ENCODE measurements at regions not wholly inside any gene's neighbourhood (a gene's known extent, or its start where the extent isn't known, plus 50 kb on each side); places are given as distances from the start of the nearest gene placed in this dataset.

DNA sequence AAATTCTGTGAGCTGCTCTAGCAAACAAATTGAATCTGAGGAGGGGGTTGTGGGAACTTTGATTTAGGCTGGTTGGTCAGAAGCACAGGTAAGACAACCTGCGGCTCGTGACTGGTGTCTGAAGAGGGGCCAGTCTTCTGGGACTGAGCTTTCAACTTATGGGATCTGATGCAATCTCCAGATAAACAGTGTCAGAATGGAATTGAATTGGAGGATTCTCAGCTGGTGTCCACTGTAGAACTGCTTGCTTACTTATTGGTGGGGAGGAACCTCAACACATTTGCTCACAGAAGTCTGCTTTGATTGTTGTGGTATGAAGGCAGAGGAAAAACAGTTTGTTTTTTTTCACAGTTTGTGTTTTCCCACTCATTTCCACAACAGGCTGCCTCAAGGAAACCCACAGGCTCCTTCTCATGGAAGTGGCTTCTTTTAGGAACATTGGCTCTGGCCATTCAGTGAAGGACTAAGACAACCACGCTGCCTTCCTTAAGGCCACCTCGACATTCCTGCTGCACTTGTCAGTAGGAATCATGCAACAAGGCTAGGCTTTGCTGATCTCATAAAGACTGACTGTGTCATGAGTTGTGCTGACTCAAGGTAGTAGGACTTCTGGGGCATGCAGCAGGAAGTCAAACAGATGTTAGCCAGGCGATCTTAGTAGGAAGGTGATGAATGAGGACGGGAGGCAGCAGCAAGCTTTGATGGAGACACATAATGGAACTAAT, 104.7 kb downstream of the TSN start:
- no peak for DNase-seq (ENCODE audit: low read depth in 2 of 3, low spot score in 2 of 3)

DNA sequence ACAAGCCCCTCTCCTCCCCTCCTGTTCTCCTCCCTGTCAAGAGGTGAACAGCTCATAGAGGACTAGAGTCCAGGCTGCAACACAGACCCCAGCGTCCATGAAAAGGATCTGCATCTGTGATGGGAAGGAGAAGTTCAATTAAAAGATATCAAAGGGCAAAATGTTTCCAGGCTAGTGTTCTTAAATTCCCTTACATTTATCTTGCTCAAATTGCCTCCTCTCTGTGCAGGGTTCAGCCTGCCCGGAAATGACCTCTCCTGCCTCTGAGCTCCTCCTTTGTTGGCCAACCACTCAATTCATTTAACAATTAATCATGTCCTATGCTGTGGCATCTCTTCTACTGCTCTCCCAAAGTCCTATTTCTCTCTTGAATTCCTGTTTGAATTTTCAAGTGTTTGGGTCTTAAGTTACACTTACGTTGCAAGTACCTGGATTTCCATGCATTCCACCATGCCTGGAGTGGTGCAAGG, 105.3 kb downstream of the TSN start:
- DNase-seq (ENCODE audit: low read depth in 2 of 3, low spot score in 2 of 3): no peak

DNA sequence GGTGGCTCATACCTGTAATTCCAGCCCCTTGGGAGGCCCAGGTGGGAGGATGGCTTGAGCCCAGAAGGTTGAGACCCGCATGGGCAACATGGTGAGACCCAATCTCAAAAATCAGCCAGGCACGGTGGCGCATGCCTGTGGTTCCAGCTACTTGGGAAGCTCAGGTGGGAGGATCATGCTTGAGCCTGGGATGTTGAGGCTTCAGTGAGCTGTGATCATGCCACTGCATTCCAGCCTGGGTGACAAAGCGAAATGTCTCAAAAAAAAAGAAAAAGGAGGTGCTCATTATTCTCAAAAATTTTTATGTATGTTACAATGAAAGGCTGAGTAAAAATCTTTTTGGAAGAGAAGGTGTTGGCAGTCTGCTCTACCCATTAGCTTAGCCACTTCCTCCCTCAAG, 106.8 kb downstream of the TSN start:
- DNase-seq (ENCODE audit: low read depth in 2 of 3, low spot score in 2 of 3): no peak

DNA sequence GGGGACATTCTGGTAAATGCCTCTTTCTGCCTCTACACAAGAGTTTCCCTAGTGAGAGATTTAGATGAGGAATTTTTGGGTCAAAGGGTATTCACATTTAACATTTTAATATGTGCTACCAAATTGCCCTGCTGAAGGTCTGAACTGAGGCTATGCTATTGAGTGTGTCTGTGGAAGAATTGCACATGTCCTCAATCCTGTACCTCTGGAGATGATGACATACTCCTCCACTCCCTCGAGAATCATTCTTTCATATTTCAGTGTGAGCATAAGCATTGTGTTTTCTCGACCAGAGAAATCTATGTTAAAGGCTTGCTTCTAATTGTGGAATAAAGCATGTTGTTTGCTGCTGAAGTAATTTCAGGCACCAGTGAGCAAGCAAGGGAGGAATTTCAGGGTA, 110.5 kb downstream of the TSN start:
- DNase-seq (ENCODE audit: low read depth in 2 of 3, low spot score in 2 of 3): no peak

DNA sequence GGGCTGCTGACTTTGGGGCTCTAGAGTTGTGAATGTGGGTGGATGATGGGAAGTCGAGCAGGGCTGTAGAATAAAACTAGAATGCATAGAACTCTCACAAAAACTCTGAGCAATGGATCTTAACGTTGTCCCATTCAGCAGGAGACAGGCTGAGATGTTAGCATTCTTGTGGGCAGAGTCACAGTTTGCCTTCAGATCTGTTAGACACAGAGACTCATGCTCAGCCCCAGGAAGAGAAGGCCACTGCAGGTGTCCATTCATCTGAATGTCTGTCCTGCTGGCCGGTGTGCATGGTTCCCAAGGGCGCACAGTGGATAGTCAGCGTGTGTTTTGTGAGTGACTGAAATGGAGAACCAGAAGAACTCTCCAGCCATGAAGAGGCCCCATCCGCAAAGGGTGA, 111.3 kb downstream of the TSN start:
- no peak for DNase-seq (ENCODE audit: low read depth in 2 of 3, low spot score in 2 of 3)

DNA sequence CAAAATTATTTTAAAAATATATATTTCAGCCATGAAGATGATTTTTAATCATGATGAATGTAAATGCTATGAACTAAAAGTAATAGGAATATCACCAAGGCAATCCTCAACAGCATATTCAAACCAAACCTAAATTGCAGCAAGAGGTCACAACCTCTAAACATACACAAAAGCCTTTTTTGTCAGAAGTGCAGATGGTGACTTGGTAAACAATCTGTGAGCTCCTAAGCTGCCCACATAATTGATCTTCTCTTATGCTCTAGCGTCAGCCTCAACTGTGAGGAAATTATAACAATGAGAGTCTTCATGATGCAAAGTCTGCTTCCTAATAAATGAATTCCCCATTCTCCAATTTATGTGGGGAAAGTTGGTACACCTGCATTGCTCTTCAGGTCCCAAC, 113.2 kb downstream of the TSN start:
- DNase-seq (ENCODE audit: low read depth in 2 of 3, low spot score in 2 of 3): no peak

DNA sequence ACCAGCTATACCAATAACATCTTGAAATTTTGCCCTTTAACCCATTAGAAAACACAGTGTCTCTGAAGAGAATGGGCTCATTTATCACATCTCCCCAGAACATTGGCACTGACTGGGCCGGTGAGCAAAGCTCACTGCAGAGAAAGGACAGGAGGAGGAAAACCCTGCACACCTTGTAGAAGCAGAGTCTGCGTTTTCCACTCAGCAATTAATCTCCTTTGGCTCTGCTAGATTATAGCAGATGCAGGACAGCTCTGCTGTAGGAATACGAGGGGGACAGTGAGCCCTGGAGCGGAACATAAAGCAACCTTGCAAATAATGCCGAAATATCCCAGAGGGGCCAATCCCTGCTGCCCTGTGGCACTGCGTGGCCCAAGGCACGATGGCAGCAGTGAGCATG, 113.9 kb downstream of the TSN start:
- DNase-seq (ENCODE audit: low read depth in 2 of 3, low spot score in 2 of 3): no peak

DNA sequence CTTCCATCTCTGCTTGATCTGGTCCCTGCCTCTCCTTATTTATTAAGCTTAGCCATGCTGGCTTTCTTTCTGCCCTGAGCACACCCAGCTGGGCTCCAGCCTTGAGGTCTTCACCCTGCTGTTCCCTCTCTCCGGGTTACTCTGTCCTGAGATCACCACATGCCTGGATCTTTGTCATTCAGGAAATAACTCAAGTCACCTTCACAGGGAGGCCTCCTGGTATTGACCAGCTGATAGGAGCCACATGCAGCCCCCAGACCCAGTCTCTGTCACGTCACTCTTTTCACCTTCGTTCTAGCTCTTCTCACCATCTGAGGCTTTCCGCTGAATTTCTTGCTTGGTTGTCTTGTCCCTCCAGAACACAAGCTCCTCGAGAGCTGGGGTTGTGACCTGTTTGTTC, 114.4 kb downstream of the TSN start:
- no peak for DNase-seq (ENCODE audit: low read depth in 2 of 3, low spot score in 2 of 3)

DNA sequence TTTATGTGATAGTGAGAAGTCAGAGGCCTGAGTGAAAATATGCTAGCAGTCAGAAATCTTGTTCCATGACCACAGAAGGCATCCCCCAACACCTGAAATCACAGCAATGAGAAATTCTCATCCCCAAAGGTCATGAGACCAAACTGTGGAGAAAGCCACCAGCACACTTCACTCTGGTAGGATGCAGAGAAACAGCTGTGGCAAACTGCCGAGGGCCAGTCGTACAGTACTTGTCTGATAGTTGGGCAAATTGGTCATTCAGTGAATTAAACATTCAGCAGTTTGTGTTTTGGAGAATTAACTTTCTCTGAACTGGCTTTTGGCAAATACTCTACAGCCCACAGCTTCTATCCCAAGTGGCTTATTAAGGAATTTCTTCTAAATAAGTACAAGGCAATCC, 117.2 kb downstream of the TSN start:
- DNase-seq (ENCODE audit: low read depth in 2 of 3, low spot score in 2 of 3): no peak

DNA sequence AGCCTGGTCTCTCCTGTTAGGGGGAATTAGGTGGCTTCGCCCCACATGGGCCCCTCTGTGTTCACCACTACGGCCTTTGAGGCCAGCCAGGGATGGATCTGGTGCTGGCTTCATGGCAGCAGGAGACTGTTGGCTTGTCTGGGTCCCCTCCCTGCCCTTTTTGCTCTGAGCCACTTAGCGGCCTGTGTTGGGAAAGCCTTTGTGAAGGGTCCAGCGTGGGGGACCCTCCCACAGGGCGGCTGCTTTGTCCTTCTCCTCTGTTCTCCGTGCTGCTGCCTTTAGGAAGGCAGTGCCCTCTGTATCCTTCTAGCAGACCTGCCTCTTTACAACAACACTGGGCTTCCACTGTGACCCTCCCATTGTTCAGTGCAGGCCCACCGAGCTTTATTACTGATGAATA, 118.4 kb downstream of the TSN start:
- no peak for DNase-seq (ENCODE audit: low read depth in 2 of 3, low spot score in 2 of 3)

DNA sequence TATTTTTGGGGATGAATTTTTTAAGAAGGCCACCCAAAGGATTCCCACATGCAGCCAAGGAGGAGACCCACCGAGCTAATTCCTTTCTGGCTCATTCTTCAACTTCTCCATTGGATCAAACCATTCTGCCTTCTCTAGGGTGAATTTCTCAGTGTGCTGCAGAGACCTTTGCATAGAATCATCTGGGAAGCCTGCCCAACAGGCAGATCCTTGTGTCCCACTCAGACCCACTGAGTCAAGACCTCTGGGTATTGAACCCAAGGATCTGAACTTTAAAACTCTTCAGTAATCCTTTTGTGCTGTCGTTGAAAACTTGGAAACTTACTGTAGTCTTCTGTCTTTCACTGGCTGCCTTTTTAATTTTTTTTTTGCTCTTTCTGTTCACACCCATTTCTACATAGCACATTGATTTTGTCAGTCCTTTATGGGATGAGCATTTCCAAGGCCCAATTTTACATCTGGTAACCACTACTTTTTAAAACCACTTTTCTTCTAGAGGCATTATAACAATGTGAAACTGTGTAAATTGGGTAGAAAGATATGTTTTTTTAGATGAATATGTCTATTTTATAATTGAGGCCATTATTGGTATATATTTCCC, 120.2 kb downstream of the TSN start:
- DNase-seq (ENCODE audit: low read depth in 2 of 3, low spot score in 2 of 3): no peak

DNA sequence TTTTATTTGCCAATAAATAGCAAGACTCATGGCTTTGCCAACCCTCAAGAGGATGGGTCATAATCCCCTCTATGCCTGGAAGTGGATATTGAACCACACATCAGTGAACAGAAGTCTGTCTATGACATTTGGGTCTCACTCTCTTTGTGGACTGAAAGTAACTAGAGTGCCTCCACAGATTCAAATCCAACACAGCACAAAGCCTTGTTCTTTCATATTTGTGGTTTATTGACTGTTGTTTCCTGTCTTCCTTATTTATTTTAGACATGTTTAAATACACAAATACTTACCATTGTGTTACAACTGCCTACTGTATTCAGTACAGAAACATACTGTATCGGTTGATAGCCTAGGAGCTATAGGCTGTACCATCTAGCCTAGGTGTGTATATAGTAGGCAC, 121.9 kb downstream of the TSN start:
- DNase-seq (ENCODE audit: low read depth in 2 of 3, low spot score in 2 of 3): no peak

DNA sequence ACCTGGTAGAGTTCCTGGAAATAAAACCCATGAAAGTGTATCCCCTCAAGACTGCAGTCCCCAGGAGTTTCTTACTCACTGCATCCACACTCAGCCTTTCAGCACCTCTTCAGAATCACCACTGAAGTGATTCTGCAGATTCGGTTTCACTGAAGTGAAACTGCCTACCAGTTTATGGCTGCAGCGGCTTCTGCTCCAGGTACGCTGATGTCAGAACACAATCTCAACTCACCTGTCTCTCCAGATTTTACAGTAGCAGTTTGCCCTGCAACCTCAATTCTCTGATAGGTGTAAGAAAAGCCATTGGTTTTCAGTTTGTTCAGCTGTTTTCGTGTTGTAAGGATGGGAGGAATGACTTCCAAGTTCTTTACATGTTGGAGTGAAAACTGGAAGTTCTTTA, 124.8 kb downstream of the TSN start:
- DNase-seq (ENCODE audit: low read depth in 2 of 3, low spot score in 2 of 3): no peak

DNA sequence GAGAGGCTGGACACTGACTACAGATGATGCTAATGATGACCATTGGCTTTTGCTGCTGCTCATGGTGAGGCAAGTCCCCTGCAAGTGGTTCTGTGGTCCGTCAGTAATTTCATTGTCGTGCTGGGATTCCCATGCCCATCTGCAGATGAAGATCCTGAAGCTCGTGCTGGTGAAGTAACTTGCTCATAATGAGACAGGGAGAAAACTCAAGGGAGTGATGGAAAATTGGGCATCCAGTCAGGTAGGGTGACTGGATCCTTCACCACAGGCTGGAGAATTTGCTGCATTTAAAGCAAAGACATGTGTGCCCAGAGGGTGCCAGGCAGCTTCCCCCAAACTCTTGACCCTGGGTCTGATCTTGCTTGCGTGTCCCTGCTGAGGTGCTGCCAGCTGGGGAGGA, 125.6 kb downstream of the TSN start:
- no peak for DNase-seq (ENCODE audit: low read depth in 2 of 3, low spot score in 2 of 3)

DNA sequence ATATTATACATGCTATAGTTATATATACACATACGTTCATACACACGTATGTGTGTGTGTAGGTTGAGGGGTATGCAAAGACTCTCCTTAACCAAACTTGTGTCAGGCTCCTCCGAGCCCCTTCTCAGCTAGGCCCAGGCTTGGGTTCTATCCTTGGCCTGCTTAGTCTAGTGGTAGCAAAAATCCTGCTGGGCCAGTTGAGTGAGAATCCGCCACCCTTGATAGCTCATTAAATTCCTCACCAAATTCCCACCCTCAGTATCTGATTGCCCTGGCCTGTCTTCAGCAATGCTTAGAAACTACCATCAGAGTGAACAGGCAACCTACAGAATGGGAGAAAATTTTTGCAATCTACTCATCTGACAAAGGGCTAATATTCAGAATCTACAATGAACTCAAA, 126.5 kb downstream of the TSN start:
- DNase-seq (ENCODE audit: low read depth in 2 of 3, low spot score in 2 of 3): no peak

DNA sequence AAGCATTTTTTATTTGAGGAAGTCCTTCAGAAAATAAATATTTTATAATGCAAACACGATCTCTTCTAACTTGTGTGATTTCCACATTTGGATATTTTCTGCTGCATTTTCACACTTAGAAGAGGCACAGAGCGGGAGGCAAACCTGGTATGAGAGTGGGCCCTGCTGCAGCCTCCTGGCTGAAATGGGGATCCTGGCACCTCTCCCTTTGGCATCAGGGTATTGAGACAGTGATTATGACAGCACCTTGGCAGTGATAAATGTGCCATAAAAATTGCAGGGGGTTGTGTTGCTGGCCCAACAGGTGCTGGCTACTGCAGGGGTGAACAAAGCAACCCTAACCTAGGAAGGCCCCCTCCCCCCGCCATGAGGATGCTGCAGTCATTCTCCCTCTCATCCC, 128.6 kb downstream of the TSN start:
- no peak for DNase-seq (ENCODE audit: low read depth in 2 of 3, low spot score in 2 of 3)

DNA sequence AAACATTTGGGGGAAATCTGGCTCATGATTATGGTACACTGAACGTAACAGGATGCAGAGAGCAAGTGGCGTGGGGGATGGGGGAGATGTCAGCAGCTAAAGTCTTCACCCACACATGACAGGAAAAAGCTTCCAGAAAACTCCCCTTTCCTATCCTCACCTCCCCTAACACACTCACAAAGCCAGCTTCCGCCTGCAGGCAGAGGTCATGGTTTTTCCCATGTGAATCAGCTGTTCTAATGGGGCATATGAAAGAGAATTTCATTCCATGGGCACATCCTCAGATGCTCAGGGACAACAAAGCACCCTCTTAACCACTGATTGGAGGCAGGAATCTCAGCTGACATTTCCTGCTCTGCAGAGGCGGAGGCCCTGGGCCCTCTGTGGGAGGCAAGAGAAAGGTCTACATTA, 129.1 kb downstream of the TSN start:
- DNase-seq (ENCODE audit: low read depth in 2 of 3, low spot score in 2 of 3): no peak

DNA sequence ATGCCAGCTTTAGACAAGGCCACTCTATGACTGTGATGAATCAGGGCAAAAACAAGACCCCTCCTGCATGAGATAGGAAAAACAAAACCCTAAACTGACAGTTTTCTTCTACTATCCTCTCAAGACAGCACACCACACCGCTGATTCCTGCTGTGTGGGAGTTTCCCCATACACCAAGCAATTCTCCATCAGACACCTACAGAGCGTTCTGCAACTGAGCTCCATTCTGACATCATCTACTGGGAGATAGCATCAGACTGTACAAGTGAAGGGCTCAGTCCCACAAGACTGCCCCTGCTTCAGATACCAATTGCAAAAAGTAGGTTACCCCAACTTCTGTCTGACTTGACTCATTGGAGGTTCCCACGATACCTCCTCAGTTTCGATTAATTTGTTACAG, 130.6 kb downstream of the TSN start:
- DNase-seq (ENCODE audit: low read depth in 2 of 3, low spot score in 2 of 3): no peak

DNA sequence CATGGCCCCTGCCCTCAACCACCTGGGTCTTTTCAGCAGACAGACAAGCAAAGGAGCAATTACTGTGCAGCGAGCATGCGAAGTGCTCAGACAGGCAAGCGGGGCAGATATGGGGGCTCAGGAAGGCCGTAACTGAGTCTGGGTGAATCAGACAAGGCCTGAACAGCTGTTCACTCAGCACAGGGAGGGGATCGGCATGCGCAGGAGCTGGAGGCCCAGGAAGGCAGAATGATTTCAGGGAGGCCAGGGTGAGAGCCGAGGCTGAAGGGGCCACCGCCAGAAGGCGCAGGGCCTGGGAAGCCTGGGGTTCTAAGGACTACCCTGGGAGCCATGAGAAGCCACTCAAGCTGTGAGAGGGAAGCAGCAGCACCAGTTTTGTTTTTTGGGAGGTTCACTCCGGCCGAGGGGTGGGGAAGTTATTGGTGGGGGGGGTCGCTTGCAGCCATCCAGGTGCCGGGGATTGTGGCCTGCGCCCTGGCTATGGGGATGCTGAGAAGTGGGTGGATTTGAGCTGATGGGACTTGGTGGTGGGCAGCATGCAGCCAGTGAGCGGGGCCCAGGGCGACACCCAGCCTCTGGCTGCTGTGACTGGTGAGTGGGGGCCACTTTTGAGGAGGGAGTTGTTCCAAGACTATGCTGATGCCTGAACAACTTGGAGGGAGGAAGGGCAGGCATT, 132.2 kb downstream of the TSN start:
- DNase-seq (ENCODE audit: low read depth in 2 of 3, low spot score in 2 of 3): no peak

DNA sequence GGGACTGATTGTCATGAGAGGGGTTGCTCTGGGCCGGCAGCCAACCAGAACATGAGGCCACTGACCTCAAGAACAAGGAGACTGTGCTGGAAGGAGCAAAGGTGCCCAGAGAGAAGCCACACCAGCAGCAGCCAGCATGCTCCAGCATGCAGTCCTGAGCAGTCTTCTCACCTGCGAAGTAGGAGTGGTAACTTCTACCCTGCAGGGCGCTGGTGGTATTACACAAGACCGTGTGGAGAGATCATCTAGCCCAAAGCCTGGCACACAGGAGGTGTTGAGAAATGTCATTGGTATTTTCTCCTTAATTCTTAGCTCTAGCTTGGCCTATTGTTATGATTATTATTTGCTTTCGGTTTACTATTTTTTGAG, 132.7 kb downstream of the TSN start:
- DNase-seq (ENCODE audit: low read depth in 2 of 3, low spot score in 2 of 3): no peak

DNA sequence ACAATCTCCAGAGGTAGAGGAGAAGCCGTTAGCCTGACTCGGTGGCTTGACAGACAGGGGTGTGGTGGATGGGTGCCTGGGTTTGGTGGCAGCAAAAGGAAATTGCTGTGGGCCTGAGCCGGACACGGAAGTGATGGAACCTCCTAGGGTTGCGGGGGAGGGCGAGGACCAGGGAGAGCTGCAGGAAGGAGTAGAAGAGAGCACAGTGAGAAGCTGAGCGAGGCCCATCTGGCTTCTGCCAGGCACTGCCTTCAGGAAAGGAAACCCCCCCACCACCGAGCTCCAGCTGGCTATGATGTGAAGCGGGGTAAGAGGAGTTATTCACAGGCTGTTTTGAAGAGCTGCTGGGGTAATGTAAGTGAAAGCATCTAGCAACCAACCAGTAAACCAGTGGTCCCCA, 134.6 kb downstream of the TSN start:
- DNase-seq (ENCODE audit: low read depth in 2 of 3, low spot score in 2 of 3): peak in 1 of 3 donors; percentile 28

Measured in hematopoietic multipotent progenitor cell (in vitro differentiated cells).